Cardiac muscle cell (in vitro differentiated cells and primary cell): ENCODE measurements at regions not wholly inside any gene's neighbourhood (a gene's known extent, or its start where the extent isn't known, plus 50 kb on each side); places are given as distances from the start of the nearest gene placed in this dataset.

Experiments used
- DNase-seq, 2 donors: peaks; one replicate each; pipeline versions ENCODE4 v3.0.0 to v3.0.0-alpha.2; 2010 to 2017; ENCODE audit warnings: low read depth in 1 of 2, low spot score in 1 of 2
- H3K27ac ChIP-seq: fragments of 200-600 bp; sonication (generic); 2 replicates; pipeline ENCODE4 v1.5.1; 2016
- H3K27me3 ChIP-seq: fragments of 200-600 bp; sonication (generic); 2 replicates; pipeline ENCODE4 v1.6.0; 2016; ENCODE audit warnings: control low read depth
- H3K36me3 ChIP-seq: fragments of 200-600 bp; sonication (generic); 2 replicates; pipeline ENCODE4 v1.5.1; 2016; ENCODE audit warnings: control low read depth
- H3K4me1 ChIP-seq: fragments of 200-600 bp; sonication (generic); 2 replicates; pipeline ENCODE4 v1.8.1; 2017; ENCODE audit warnings: low read depth, mild to moderate bottlenecking, mixed run types
- H3K4me3 ChIP-seq: fragments of 200-600 bp; sonication (generic); 2 replicates; pipeline ENCODE4 v1.5.1; 2016; ENCODE audit warnings: mild to moderate bottlenecking
- H3K9me3 ChIP-seq: fragments of 200-600 bp; sonication (generic); 2 replicates; pipeline ENCODE4 v1.5.1; 2017; ENCODE audit warnings: low read depth, mild to moderate bottlenecking, control low read depth
- CTCF ChIP-seq: IDR thresholded peaks from 2 replicates; pipeline ENCODE4 v1.5.1; 2012; ENCODE audit warnings: low read depth, mild to moderate bottlenecking, low read length

DNA sequence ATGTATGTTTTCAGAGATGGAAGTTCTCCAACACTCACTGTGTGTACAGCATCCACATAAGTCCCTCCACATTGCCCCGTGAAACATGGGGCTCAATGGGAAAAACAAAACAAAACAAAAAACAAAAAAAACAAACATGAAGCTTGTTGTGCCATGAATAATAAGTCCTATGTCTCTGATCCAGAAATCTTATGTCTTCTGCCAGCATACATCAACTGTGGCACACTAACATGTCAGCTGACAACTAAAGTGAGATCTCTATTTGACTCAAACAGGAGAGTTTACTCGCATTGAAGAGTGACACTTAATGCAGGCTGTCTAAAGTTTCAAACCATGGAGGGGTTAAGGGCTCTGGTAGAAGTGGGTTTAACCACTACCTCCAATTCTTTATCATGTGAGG is 180.2 kb upstream of the ROBO1 start:
- TF ChIP-seq CTCF: no peak
- Histone ChIP-seq H3K27ac (no peak overlapping the region), H3K27me3 (no peaks in the 10 kb centered on the region), H3K9me3 (no peaks in the 10 kb centered on the region), H3K4me1 (no peaks in the 10 kb centered on the region), H3K4me3 (no peak overlapping the region), H3K36me3 (no peaks in the 10 kb centered on the region)
- DNase-seq: no peak

DNA sequence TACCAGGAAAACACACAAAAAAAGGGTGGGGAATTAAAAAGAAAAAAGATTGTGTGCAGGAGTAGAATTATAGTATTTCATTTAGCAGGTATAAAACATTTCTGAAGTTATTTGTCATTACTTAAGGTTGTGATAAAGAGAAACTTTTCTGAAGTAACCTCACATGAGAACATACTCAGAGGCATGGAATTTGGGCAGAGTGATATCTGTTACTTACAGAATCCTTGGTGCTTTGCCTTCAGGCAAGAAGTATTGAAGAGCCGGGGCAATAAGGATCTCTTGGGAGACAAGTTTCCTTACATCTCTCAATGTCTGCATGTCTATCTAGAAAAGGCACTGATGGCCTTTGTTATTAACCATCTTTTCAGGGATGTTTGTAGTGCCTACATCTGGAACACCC is 179.7 kb upstream of the ROBO1 start:
- no peak overlapping the region for H3K27ac ChIP-seq
- DNase-seq: no peak

DNA sequence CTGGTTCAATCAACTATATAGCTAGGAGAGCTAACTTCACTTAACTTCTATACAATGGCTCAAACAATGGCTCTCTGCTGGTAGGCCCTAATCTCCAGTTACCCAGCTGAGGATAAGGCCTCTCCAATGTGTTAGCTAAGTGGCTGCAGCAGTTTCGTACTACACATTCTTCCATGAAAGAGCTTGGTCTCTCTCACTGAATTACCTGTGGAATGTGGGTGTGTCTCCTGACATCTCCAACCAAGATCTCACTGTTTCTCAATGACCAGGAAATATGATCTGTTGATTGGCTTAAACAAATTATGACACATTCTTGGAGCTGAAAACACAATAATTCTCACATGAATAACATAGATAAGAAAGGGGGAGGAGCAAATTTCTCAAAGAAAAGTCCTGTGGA is 169.8 kb upstream of the ROBO1 start:
- no peak overlapping the region for H3K27ac ChIP-seq
- H3K27me3 ChIP-seq: no peaks in the 10 kb centered on the region
- no peaks in the 10 kb centered on the region for H3K9me3 ChIP-seq
- H3K4me1 ChIP-seq: no peaks in the 10 kb centered on the region
- TF ChIP-seq CTCF: no peak
- no peaks in the 10 kb centered on the region for H3K36me3 ChIP-seq
- no peak overlapping the region for H3K4me3 ChIP-seq
- DNase-seq: no peak

More for the DNA sequence above, 179.7 kb upstream of the ROBO1 start:
- Histone ChIP-seq H3K9me3 (no peaks in the 10 kb centered on the region), H3K4me1 (no peaks in the 10 kb centered on the region), H3K27me3 (no peaks in the 10 kb centered on the region), H3K36me3 (no peaks in the 10 kb centered on the region), H3K4me3 (no peak overlapping the region)
- no peak for TF ChIP-seq CTCF

DNA sequence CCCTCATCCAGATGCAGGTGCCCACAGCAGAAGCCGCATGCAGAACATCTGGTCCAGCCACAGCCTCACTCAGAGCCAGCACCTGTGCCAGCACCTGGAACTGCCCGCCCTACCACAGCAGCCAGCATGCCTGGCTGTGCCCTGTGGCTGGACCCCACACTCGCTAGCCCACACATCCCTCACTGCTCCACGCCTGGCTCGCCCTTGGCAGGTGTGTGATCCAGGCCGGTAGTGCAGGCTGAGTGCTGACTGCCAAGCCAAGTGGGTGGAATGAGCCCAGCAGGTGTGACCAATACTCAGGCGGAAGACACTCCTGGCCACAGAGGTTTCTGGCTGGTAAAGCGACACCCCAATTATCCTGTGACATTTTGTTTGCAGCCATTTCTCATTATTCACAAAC is 162.4 kb upstream of the ROBO1 start:
- TF ChIP-seq CTCF: no peak
- no peaks in the 10 kb centered on the region for H3K9me3 ChIP-seq
- H3K27ac ChIP-seq: no peak overlapping the region
- DNase-seq: no peak
- no peaks in the 10 kb centered on the region for H3K27me3 ChIP-seq
- H3K4me3 ChIP-seq: no peak overlapping the region
- no peaks in the 10 kb centered on the region for H3K36me3 ChIP-seq
- H3K4me1 ChIP-seq: no peaks in the 10 kb centered on the region

DNA sequence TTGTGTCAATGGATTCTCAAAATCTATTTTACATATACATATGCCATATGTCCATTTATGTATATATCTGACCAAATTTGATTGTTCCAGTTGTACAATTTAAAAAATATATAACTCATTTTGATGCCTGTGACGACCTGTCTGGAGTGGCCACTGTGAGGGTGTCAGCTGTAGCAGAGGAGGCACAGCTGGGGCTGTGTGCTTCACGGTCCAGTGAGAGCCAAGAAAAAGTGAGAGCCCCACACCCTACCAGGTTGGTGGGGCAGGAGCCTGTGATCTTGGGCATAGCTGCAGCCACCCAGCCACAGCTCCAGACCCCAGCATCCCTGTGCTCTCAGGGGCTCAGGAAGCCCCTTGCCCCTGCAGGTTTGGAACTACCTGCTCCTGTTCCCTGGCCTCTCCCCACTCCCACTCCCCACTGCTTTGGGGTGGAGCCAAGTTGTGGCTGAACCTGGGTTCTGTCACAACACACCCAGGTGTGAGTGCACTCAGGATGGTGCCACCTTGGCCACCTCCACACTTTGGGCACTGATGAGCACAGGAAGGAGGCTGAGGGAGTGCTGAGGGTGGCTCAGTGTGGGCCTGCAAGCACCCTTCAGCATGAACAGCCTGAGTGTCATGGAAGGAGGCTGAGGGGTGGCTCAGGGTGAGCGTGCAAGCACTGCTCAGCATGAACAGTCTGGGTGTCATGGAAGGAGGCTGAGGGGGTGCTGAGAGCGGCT is 161.1 kb upstream of the ROBO1 start:
- Histone ChIP-seq H3K36me3 (no peaks in the 10 kb centered on the region), H3K27ac (no peak overlapping the region), H3K27me3 (no peaks in the 10 kb centered on the region), H3K4me3 (no peak overlapping the region), H3K9me3 (no peaks in the 10 kb centered on the region), H3K4me1 (no peaks in the 10 kb centered on the region)
- no peak for DNase-seq
- TF ChIP-seq CTCF: no peak
